K562 (cell line): ENCODE measurements at regions not wholly inside any gene's neighbourhood (a gene's known extent, or its start where the extent isn't known, plus 50 kb on each side); places are given as distances from the start of the nearest gene placed in this dataset.

Experiments used
- ATAC-seq: fragments of 200-7000 bp; cut with Tn5 transposase; 3 replicates; pipeline ENCODE4 v1.9.1; 2020; ENCODE audit warnings: moderate library complexity
- BruUV-seq: library from RNA; stranded (reverse); fragments of 400-500 nt; replicated peaks from 2 replicates; lab custom pipeline; 2021; lab: Mats Ljungman, UMichigan
- CTCF ChIA-PET: fragments of 300-600 bp; formaldehyde crosslinking; extraction: SDS; loops from one replicate; lab custom pipeline; 2021; ENCODE audit warnings: low intra/inter-chr PET ratio; lab: Yijun Ruan, JAX
- POLR2A ChIA-PET: fragments of 300-600, 350-650 bp; sonication (Branson Sonifier 250); formaldehyde crosslinking; extraction: SDS; loops from one replicate; lab custom pipeline; 2021; ENCODE audit warnings: antibody characterized with exemption, inconsistent platforms; lab: Yijun Ruan, JAX
- DNase-seq, 4 experiments: peaks; one replicate each; pipeline versions ENCODE4 v3.0.0 to v3.0.0-alpha.2; 2011 to 2018; ENCODE audit warnings: low spot score in 3 of 4, mixed read lengths in 3 of 4; ENCODE audit errors: extremely low read depth in 1 of 4
- FAIRE-seq: peaks from 2 replicates; lab custom pipeline; 2011; peaks lifted over from hg19 to GRCh38; lab: Jason Lieb, UNC
- H2AFZ ChIP-seq: 2 replicates; pipeline ENCODE4 v1.6.0; 2011; ENCODE audit warnings: low read depth, low read length, control low read depth, inconsistent platforms
- H3K27ac ChIP-seq: fragments of 200-600 bp; 3 replicates; pipeline ENCODE4 v1.8.0; 2011; ENCODE audit warnings: low read depth, mild to moderate bottlenecking, control low read depth, inconsistent platforms, low read length, moderate library complexity, mixed read lengths; ENCODE audit errors: extremely low read depth
- H3K27me3 ChIP-seq, 2 experiments: fragments of 300-600 bp in 1 of 2; 2 replicates in 1 of 2; 3 replicates in 1 of 2; pipeline versions ENCODE4 v1.6.0 to v1.8.0; 2011; ENCODE audit warnings: inconsistent platforms in 2 of 2, low read length in 2 of 2, mild to moderate bottlenecking in 1 of 2, mixed read lengths in 1 of 2, moderate library complexity in 1 of 2; ENCODE audit not compliant: control insufficient read depth in 2 of 2, insufficient read depth in 2 of 2
- H3K36me3 ChIP-seq: fragments of 300-600 bp; 3 replicates; pipeline ENCODE4 v1.8.0; 2011; ENCODE audit warnings: mild to moderate bottlenecking, low read length, inconsistent platforms; ENCODE audit not compliant: control insufficient read depth, insufficient read depth
- H3K4me1 ChIP-seq, 2 experiments: fragments of 200-600 bp in 1 of 2; replicated peaks in 1 of 2; 2 replicates in 1 of 2; 3 replicates in 1 of 2; pipeline versions ENCODE4 v1.5.1 to v1.8.0; 2011; ENCODE audit warnings: inconsistent platforms in 2 of 2, low read length in 2 of 2, mild to moderate bottlenecking in 1 of 2, mixed read lengths in 1 of 2, moderate library complexity in 1 of 2; ENCODE audit not compliant: control insufficient read depth in 2 of 2, insufficient read depth in 2 of 2
- H3K4me2 ChIP-seq: 2 replicates; pipeline ENCODE4 v1.6.1; 2011; ENCODE audit warnings: low read length, control low read depth, inconsistent platforms, mixed read lengths; ENCODE audit not compliant: insufficient read depth
- H3K4me3 ChIP-seq: fragments of 200-600 bp; sonication (generic), shearing (Covaris generic); 2 replicates; pipeline ENCODE4 v1.5.1; 2016; ENCODE audit warnings: control low read depth, inconsistent platforms
- H3K79me2 ChIP-seq: fragments of 200-600 bp; 3 replicates; pipeline ENCODE4 v1.8.0; 2011; ENCODE audit warnings: low read length, inconsistent platforms; ENCODE audit not compliant: control insufficient read depth, insufficient read depth
- H3K9ac ChIP-seq, 2 experiments: 2 replicates each; pipeline versions ENCODE4 v1.6.0 to v1.6.1; 2011; ENCODE audit warnings: low read depth in 2 of 2, low read length in 2 of 2, control low read depth in 1 of 2, inconsistent platforms in 1 of 2, mild to moderate bottlenecking in 1 of 2, mixed read lengths in 1 of 2; ENCODE audit not compliant: insufficient read depth in 1 of 2
- H3K9me1 ChIP-seq: one replicate; pipeline ENCODE4 v1.6.0; 2011; ENCODE audit warnings: inconsistent platforms, mild to moderate bottlenecking, low read length, moderate library complexity; ENCODE audit not compliant: control insufficient read depth, insufficient read depth
- H3K9me3 ChIP-seq: replicated peaks from 2 replicates; pipeline ENCODE4 v1.5.1; 2011; ENCODE audit warnings: low read depth, low read length, inconsistent platforms; ENCODE audit not compliant: control insufficient read depth, insufficient read depth
- H4K20me1 ChIP-seq: replicated peaks from 2 replicates; pipeline ENCODE4 v1.6.1; 2011; ENCODE audit warnings: low read length, inconsistent platforms, mixed read lengths; ENCODE audit not compliant: control insufficient read depth, insufficient read depth
- HDAC8 ChIP-seq: fragments of 450-650 bp; IDR thresholded peaks from 2 replicates; pipeline ENCODE4 v1.6.1; 2016; ENCODE audit warnings: mild to moderate bottlenecking, missing genetic modification characterization, moderate library complexity, missing compliant biosample characterization
- POLR2B ChIP-seq: fragments of 450-650 bp; IDR thresholded peaks from 2 replicates; pipeline ENCODE4 v1.6.1; 2018; ENCODE audit warnings: low read depth; ENCODE audit not compliant: partially characterized antibody
- RBM15 ChIP-seq: fragments of 200-400 bp; formaldehyde crosslinking; IDR thresholded peaks from 2 replicates; pipeline ENCODE4 v1.6.1; 2018; ENCODE audit warnings: mild to moderate bottlenecking, low read length, moderate library complexity; ENCODE audit not compliant: insufficient read depth
- ZFX ChIP-seq: sonication (generic); formaldehyde crosslinking; IDR thresholded peaks from 2 replicates; pipeline ENCODE4 v1.8.0; 2022; ENCODE audit warnings: mild to moderate bottlenecking, missing genetic modification reagents, moderate library complexity
- ZNF408 ChIP-seq: fragments of 250-450 bp; sonication (Bioruptor Pico); IDR thresholded peaks from 2 replicates; pipeline ENCODE4 v1.4.0; 2020; ENCODE audit warnings: low read depth, mild to moderate bottlenecking, moderate library complexity
- ZNF583 ChIP-seq: fragments of 250-450 bp; sonication (Bioruptor Pico); IDR thresholded peaks from 2 replicates; pipeline ENCODE4 v1.4.0; 2020
- WGBS: fragments of 100-300 bp; shearing (Covaris generic); methylation state at CpG from one replicate; pipeline ENCODE4 v1.1.6; 2016; ENCODE audit warnings: low coverage, mixed read lengths; ENCODE audit not compliant: insufficient coverage; ENCODE audit errors: missing lambda C conversion rate; 5-methylcytosine and 5-hydroxymethylcytosine counted together
- in situ Hi-C: fragments of 300-500 bp; cut with MboI; formaldehyde crosslinking; loops from 4 replicates; pipeline ENCODE4 v1.15.0; 2018; ENCODE audit warnings: inconsistent platforms, mixed read lengths
- intact Hi-C: fragments of 100-400 bp; cut with micrococcal nuclease; formaldehyde crosslinking; loops from 2 replicates; pipeline ENCODE4 v1.14.2; 2022

DNA sequence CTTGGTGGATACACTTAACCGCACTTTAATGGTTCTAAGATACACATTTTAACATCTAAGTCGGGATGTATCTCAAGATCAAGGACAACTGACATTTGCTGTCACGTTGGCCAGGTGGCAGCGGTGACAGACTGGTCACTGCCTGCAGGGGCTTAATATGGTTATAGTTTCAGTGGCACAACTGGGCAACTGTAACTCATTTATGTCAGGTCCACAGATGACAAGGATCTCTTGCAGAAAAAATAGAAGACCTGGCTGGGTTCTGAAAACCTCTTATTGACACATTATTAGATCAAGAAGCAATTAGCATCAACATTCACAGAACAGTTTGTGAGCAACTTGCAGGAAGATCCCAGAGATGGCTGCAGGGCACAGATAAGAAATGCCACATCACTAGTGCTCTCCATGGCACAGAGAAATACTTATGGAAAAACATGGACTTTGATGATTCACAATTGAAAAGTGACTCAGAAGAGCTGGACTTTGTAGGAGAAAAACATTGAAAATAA, 99.6 kb upstream of the SORBS2 start (continued):
- TF ChIP-seq ZNF408 (CRISPR knock-in tag) (no peak), HDAC8 (no peak)

DNA sequence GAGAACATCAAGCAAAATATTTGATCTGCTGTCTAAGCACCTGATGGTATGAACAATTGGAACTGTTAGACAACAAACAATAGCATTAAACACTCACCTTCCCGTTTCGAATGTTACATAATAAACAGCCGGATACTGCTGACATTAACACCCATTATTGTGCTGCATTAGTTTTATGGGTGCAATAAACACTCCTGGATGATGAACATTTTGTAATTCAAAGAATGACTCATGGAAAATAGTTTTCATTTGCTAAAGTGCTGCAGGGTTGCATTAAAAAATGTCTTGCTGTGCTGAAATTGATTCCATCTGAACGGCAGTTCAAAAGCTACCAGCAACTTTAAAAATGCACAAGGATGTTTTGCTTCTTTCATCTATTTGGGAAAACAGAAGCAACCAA, 100.8 kb upstream of the SORBS2 start:
- Histone ChIP-seq H3K9me3 (no peaks in the 10 kb centered on the region), H3K36me3 (no peaks in the 10 kb centered on the region), H4K20me1 (no peaks in the 10 kb centered on the region), H3K4me3 (no peak overlapping the region), H3K27ac (no peak overlapping the region), H2AFZ (no peak overlapping the region), H3K27me3 (peaks cover 1 to 4% of the 10 kb centered on the region in 2 experiments; a peak in 3 of 5 replicates), H3K4me2 (no peak overlapping the region), H3K79me2 (no peaks in the 10 kb centered on the region), H3K9ac (no peak overlapping the region), H3K4me1 (no peaks in the 10 kb centered on the region), H3K9me1 (no peaks in the 10 kb centered on the region)
- ATAC-seq (no peak), DNase-seq (no peak), FAIRE-seq (no peak)
- CTCF ChIA-PET, result interaction anchor here (0.7 kb wide), 1 partner anchor 254 kb away, joined by 4 read pairs; no protein-coding TSS in a partner anchor
- intact Hi-C loops, result no loop called here
- no TSS peak for BruUV-seq
- WGBS, result 0% methylated on average over 4 of the region's 4 CpGs
- TF ChIP-seq ZNF583 (CRISPR knock-in tag) (no peak), RBM15 (no peak), ZFX (no peak), POLR2B (no peak)
- in situ Hi-C loops, result no loop called here
- POLR2A ChIA-PET, result no interaction called here
